Lower lobe of right lung (tissue), 2 donors: ENCODE measurements at regions not wholly inside any gene's neighbourhood (a gene's known extent, or its start where the extent isn't known, plus 50 kb on each side); places are given as distances from the start of the nearest gene placed in this dataset.

Experiments
- ATAC-seq, 2 donors: fragments of 200-7000 bp; cut with Tn5 transposase; one replicate each; pipeline ENCODE4 v1.9.1; 2020 to 2022; ENCODE audit warnings: mild to moderate bottlenecking in 2 of 2, moderate library complexity in 2 of 2
- DNase-seq: peaks from one replicate; pipeline ENCODE4 v3.0.0-alpha.2; 2020
- H3K27ac ChIP-seq: fragments of 200-600 bp; one replicate; pipeline ENCODE4 v1.8.0; 2022
- H3K27me3 ChIP-seq: fragments of 200-600 bp; one replicate; pipeline ENCODE4 v1.8.0; 2022; ENCODE audit warnings: low read depth
- H3K36me3 ChIP-seq: fragments of 200-600 bp; one replicate; pipeline ENCODE4 v1.8.0; 2022; ENCODE audit warnings: mild to moderate bottlenecking
- H3K4me1 ChIP-seq: fragments of 200-600 bp; one replicate; pipeline ENCODE4 v1.8.0; 2022
- H3K4me3 ChIP-seq: fragments of 200-600 bp; one replicate; pipeline ENCODE4 v1.8.0; 2022; ENCODE audit warnings: mild to moderate bottlenecking
- H3K9me3 ChIP-seq: fragments of 200-600 bp; one replicate; pipeline ENCODE4 v1.8.0; 2022
- CTCF ChIP-seq: fragments of 200-600 bp; IDR thresholded peaks from one replicate; pipeline ENCODE4 v1.8.0; 2022; ENCODE audit warnings: antibody characterized with exemption, mild to moderate bottlenecking
- intact Hi-C: fragments of 100-400 bp; cut with DNase I; formaldehyde crosslinking; loops from one replicate; pipeline ENCODE4 v1.11.0; 2022
- donor health status: DM: no; HTN: yes; CAD: no; lungs with severe emphysema.

GRCh38 chr15:62771234-62771633 lies 271.3 kb upstream of the TPM1 start:
- intact Hi-C loops, result no loop called here
- Histone ChIP-seq H3K9me3 (no peaks in the 10 kb centered on the region), H3K4me1 (no peaks in the 10 kb centered on the region), H3K36me3 (peaks cover 20% of the 10 kb centered on the region), H3K4me3 (no peak overlapping the region), H3K27ac (no peak overlapping the region), H3K27me3 (no peaks in the 10 kb centered on the region)
- no peak for TF ChIP-seq CTCF
- DNase-seq (no peak), ATAC-seq (no peak)

- intact Hi-C loops, result no loop called here
- no peaks in the 10 kb centered on the region for H3K27me3 ChIP-seq
- no peak overlapping the region for H3K27ac ChIP-seq
- no peaks in the 10 kb centered on the region for H3K4me1 ChIP-seq
- H3K4me3 ChIP-seq, result no peak overlapping the region
- peaks cover 14% of the 10 kb centered on the region for H3K36me3 ChIP-seq
- TF ChIP-seq CTCF, result no peak
- ATAC-seq, result no peak
- no peak for DNase-seq
- no peaks in the 10 kb centered on the region for H3K9me3 ChIP-seq
Measured at GRCh38 chr15:62773369-62774165, 269.0 kb upstream of the TPM1 start.

- H3K9me3 ChIP-seq, result no peaks in the 10 kb centered on the region
- intact Hi-C loops, result no loop called here
- DNase-seq, result no peak
- TF ChIP-seq CTCF, result no peak
- ATAC-seq, result no peak
- H3K36me3 ChIP-seq, result peaks cover 5% of the 10 kb centered on the region
- no peaks in the 10 kb centered on the region for H3K27me3 ChIP-seq
- H3K4me1 ChIP-seq, result no peaks in the 10 kb centered on the region
- no peak overlapping the region for H3K27ac ChIP-seq
- H3K4me3 ChIP-seq, result no peak overlapping the region
Measured at GRCh38 chr15:62775932-62776331, 266.6 kb upstream of the TPM1 start.

- TF ChIP-seq CTCF, result no peak
- H3K9me3 ChIP-seq, result no peaks in the 10 kb centered on the region
- ATAC-seq (no peak), DNase-seq (no peak)
- H3K4me3 ChIP-seq, result no peak overlapping the region
- intact Hi-C loops, result no loop called here
- no peak overlapping the region for H3K27ac ChIP-seq
- no peaks in the 10 kb centered on the region for H3K27me3 ChIP-seq
- H3K4me1 ChIP-seq, result no peaks in the 10 kb centered on the region
- H3K36me3 ChIP-seq, result no peaks in the 10 kb centered on the region
Measured at GRCh38 chr15:62777671-62778070, 264.9 kb upstream of the TPM1 start.

GRCh38 chr15:62779036-62779770 lies 263.3 kb upstream of the TPM1 start:
- no peak for TF ChIP-seq CTCF
- no peaks in the 10 kb centered on the region for H3K27me3 ChIP-seq
- H3K9me3 ChIP-seq, result no peaks in the 10 kb centered on the region
- H3K4me3 ChIP-seq, result no peak overlapping the region
- intact Hi-C loops, result no loop called here
- ATAC-seq (no peak), DNase-seq (no peak)
- H3K27ac ChIP-seq, result no peak overlapping the region
- H3K4me1 ChIP-seq, result no peaks in the 10 kb centered on the region
- no peaks in the 10 kb centered on the region for H3K36me3 ChIP-seq
